ENCODE measurements at regions not wholly inside any gene's neighbourhood (a gene's known extent, or its start where the extent isn't known, plus 50 kb on each side); places are given as distances from the start of the nearest gene placed in this dataset.

GRCh38 chr10:83736008-83736407 lies 403.3 kb upstream of the GHITM start:
- TF ChIP-seq CTCF (conservative IDR thresholded peaks at IDR 0.05) (no peak), ZFX (IDR thresholded peaks at IDR 0.05) (no peak)

Data from C4-2B (cell line).